SU-DHL-6 (cell line): ENCODE measurements at regions not wholly inside any gene's neighbourhood (a gene's known extent, or its start where the extent isn't known, plus 50 kb on each side); places are given as distances from the start of the nearest gene placed in this dataset.

Experiments
- H2AFZ ChIP-seq: fragments of 200-600 bp; sonication (generic); 2 replicates; pipeline ENCODE4 v1.6.1; 2014; ENCODE audit warnings: low read depth, mild to moderate bottlenecking, moderate library complexity, mixed read lengths, antibody characterized with exemption, low read length; ENCODE audit not compliant: severe bottlenecking
- H3F3A ChIP-seq: fragments of 200-600 bp; shearing (Covaris generic); 2 replicates; pipeline ENCODE4 v1.6.0; 2016; ENCODE audit warnings: antibody characterized with exemption, mild to moderate bottlenecking; ENCODE audit not compliant: insufficient read depth
- H3K27ac ChIP-seq: fragments of 200-600 bp; sonication (generic); 2 replicates; pipeline ENCODE4 v1.5.1; 2016; ENCODE audit warnings: low read depth, mild to moderate bottlenecking, low read length, moderate library complexity, mixed read lengths
- H3K27me3 ChIP-seq: fragments of 200-600 bp; sonication (generic), shearing (Covaris generic); 2 replicates; pipeline ENCODE4 v1.6.0; 2014; ENCODE audit warnings: mild to moderate bottlenecking, low read length
- H3K36me3 ChIP-seq: fragments of 200-600 bp; sonication (generic); 2 replicates; pipeline ENCODE4 v1.6.1; 2014; ENCODE audit warnings: mild to moderate bottlenecking, low read length, mixed read lengths
- H3K4me2 ChIP-seq: fragments of 300-600, 200-600 bp; shearing (Covaris generic), sonication (generic); 2 replicates; pipeline ENCODE4 v1.6.0; 2014; ENCODE audit warnings: low read length, low read depth, mild to moderate bottlenecking; ENCODE audit not compliant: poor library complexity, severe bottlenecking
- H3K4me3 ChIP-seq: fragments of 200-600 bp; sonication (generic); 2 replicates; pipeline ENCODE4 v1.5.1; 2014; ENCODE audit warnings: antibody characterized with exemption, low read length, mild to moderate bottlenecking, mixed read lengths; ENCODE audit not compliant: insufficient read depth, poor library complexity, severe bottlenecking
- H3K79me2 ChIP-seq: fragments of 200-600 bp; sonication (generic); 2 replicates; pipeline ENCODE4 v1.6.1; 2014; ENCODE audit warnings: mild to moderate bottlenecking, low read length, moderate library complexity; ENCODE audit not compliant: insufficient read depth
- H3K9ac ChIP-seq: fragments of 200-600 bp; sonication (generic); 2 replicates; pipeline ENCODE4 v1.7.0; 2014; ENCODE audit warnings: mild to moderate bottlenecking, low read length
- H3K9me2 ChIP-seq: fragments of 200-600 bp; sonication (generic); replicated peaks from 2 replicates; pipeline ENCODE4 v1.6.1; 2014; ENCODE audit warnings: low read length; ENCODE audit not compliant: insufficient read depth
- H3K9me3 ChIP-seq: fragments of 200-600 bp; sonication (generic); 2 replicates; pipeline ENCODE4 v1.6.1; 2014; ENCODE audit warnings: low read length, mixed read lengths; ENCODE audit not compliant: insufficient read depth
- H4K20me1 ChIP-seq: fragments of 200-600 bp; sonication (generic); 2 replicates; pipeline ENCODE4 v1.6.1; 2014; ENCODE audit warnings: low read depth, mild to moderate bottlenecking, antibody characterized with exemption, low read length, moderate library complexity, mixed read lengths
- CTCF ChIP-seq: fragments of 200-600 bp; sonication (generic); IDR thresholded peaks from one replicate; pipeline ENCODE4 v1.5.1; 2017; ENCODE audit warnings: antibody characterized with exemption, mild to moderate bottlenecking, low read length, moderate library complexity; ENCODE audit not compliant: insufficient read depth, poor library complexity, severe bottlenecking
- EZH2phosphoT487 ChIP-seq: fragments of 200-600 bp; sonication (generic), shearing (Covaris generic); conservative IDR thresholded peaks from 2 replicates; pipeline ENCODE4 v1.6.1; 2018; ENCODE audit warnings: mild to moderate bottlenecking, antibody characterized with exemption, low read length, moderate library complexity, mixed read lengths

- Histone ChIP-seq H3K27me3 (no peaks in the 10 kb centered on the region), H3F3A (no peaks in the 10 kb centered on the region), H3K79me2 (no peaks in the 10 kb centered on the region), H3K9ac (no peak overlapping the region), H3K9me3 (no peaks in the 10 kb centered on the region), H3K36me3 (no peaks in the 10 kb centered on the region), H4K20me1 (no peaks in the 10 kb centered on the region), H3K27ac (no peak overlapping the region), H2AFZ (no peak overlapping the region), H3K9me2 (no peaks in the 10 kb centered on the region), H3K4me3 (no peak overlapping the region), H3K4me2 (no peak overlapping the region)
- TF ChIP-seq CTCF (no peak), EZH2phosphoT487 (no peak)
Observed at GRCh38 chr9:129342591-129343423, 164.7 kb upstream of the IER5L start.

GRCh38 chr9:129341987-129342348, 163.9 kb upstream of the IER5L start:
- Histone ChIP-seq H2AFZ (no peak overlapping the region), H3K9me2 (no peaks in the 10 kb centered on the region), H3K9me3 (no peaks in the 10 kb centered on the region), H3K9ac (no peak overlapping the region), H3K27ac (no peak overlapping the region), H3K27me3 (no peaks in the 10 kb centered on the region), H3K4me2 (no peak overlapping the region), H3K79me2 (no peaks in the 10 kb centered on the region), H3F3A (no peaks in the 10 kb centered on the region), H4K20me1 (no peaks in the 10 kb centered on the region), H3K36me3 (no peaks in the 10 kb centered on the region), H3K4me3 (no peak overlapping the region)
- TF ChIP-seq EZH2phosphoT487 (no peak), CTCF (no peak)

- no peak overlapping the region for H2AFZ ChIP-seq
- H3K4me2 ChIP-seq, result no peak overlapping the region
Observed at GRCh38 chr9:129341171-129341986, 163.3 kb upstream of the IER5L start.

More at GRCh38 chr9:129341171-129341986, 163.3 kb upstream of the IER5L start:
- Histone ChIP-seq H3K4me3 (no peak overlapping the region), H3K9me3 (no peaks in the 10 kb centered on the region), H3K27me3 (no peaks in the 10 kb centered on the region; the same call in 1 of the 2 replicates), H3K27ac (no peak overlapping the region), H3K9me2 (no peaks in the 10 kb centered on the region), H3K9ac (no peak overlapping the region), H3F3A (no peaks in the 10 kb centered on the region), H4K20me1 (no peaks in the 10 kb centered on the region), H3K79me2 (no peaks in the 10 kb centered on the region), H3K36me3 (no peaks in the 10 kb centered on the region)
- no peak for TF ChIP-seq CTCF
- TF ChIP-seq EZH2phosphoT487, result no peak
